ENCODE measurements at regions not wholly inside any gene's neighbourhood (a gene's known extent, or its start where the extent isn't known, plus 50 kb on each side); places are given as distances from the start of the nearest gene placed in this dataset.

DNA sequence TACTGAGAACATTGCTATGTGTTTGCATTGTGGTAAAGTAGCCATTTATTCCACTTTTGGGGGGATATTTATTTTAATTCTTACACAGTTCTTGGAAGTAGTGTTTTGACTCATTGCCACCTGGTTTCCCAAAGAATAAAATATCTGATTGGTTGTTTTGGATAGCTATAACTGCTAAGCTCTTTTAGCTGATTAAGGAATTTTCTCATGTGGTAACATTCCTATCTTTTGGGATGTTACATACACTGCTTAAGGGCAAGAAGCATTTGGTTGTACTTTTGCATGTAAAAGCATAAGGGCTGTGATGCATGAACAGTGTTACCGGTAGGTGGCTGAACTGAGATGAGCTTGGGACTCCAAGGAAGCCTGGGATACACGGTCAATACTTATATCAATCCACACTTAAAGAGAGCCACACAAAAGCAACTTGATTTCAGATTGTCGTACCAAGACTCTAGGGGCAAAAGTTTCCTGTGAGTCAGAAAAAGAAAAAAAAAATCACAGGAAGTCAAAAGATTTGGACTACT, 71.4 kb upstream of the PRKD1 start:
- TF ChIP-seq CTCF (IDR thresholded peaks at IDR 0.05; ENCODE audit: unreplicated experiment): no peak
- intact Hi-C loops (cut with micrococcal nuclease; ENCODE audit: unreplicated experiment): loop anchor here (10.0 kb wide), 1 partner anchor 446 kb away; no protein-coding TSS in a partner anchor
- Mint-ChIP-seq H3K27me3 (ENCODE audit: unreplicated experiment) (no peaks in the 10 kb centered on the region), H3K36me3 (ENCODE audit: insufficient read depth, unreplicated experiment) (no peaks in the 10 kb centered on the region), H3K27ac (ENCODE audit: unreplicated experiment) (no peak overlapping the region), H3K4me3 (ENCODE audit: low read depth, unreplicated experiment) (no peak overlapping the region), H3K4me1 (ENCODE audit: low read depth, unreplicated experiment) (no peaks in the 10 kb centered on the region), H3K9me3 (ENCODE audit: low read depth, unreplicated experiment) (no peaks in the 10 kb centered on the region)
- DNase-seq: no peak
- no TSS peak for BruUV-seq (replicated peaks)
- CTCF ChIA-PET: interaction anchor here (0.5 kb wide), 1 partner anchor 214 kb away, joined by 3 read pairs; no protein-coding TSS in a partner anchor

DNA sequence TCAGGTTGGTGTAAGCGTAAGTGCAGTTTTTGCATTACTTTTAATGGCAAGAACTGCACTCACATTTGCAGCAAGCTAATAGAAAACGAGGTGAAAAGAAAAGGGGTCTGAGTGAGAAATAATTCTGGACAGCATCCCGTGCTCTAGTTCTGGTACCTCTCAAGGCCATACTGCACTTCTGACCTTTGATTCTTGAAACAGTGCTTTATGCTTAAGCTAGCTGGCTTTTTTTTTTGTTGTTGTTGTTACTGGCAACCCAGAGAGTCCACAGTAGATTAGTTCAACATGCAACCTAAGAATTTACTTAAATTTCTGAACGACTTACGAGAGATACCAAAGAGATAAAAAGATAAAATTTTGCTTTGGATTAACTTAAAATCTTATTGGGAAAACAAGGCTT, 75.2 kb upstream of the PRKD1 start:
- CTCF ChIA-PET: no interaction called here
- no peak overlapping the region for H3K27ac Mint-ChIP-seq (ENCODE audit: unreplicated experiment)
- BruUV-seq (replicated peaks): no TSS peak

DNA sequence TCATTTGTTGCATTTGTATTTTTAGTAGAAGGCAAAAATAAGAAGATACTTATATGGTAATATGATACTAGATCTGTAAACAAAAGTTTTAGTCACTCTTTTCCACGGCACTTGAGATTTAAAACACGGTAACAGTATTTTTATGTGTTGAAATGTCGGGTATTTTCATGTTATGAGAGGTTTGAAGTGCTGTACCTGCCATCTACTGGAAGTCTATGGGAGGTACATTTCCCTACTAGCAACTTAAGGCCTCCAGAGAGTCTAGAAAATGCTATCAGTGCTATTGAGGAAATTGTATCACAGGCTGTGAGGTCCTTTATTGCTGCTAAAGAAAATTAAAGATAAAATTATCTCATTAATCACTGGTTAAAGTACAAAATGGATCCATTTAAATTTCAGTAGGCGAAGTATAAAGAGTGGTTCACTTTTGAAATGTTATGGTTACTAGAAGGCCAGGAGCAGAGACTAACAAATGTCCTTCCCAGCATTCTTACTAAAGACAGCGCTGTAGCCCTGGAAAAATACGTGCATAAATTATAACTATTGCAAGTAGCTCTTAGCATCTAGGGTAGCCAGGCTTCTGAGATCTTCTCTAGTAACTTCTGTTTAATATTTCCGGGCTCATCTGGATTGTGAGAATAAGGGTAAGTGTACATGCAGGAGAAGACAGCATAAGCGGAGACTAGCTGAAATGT, 77.6 kb upstream of the PRKD1 start:
- H3K4me3 Mint-ChIP-seq (ENCODE audit: low read depth, unreplicated experiment): no peak overlapping the region
- intact Hi-C loops (cut with micrococcal nuclease; ENCODE audit: unreplicated experiment): loop anchor here (1.0 to 2.0 kb wide), 3 partner anchors 210 to 456 kb away; no protein-coding TSS in a partner anchor
- no TSS peak for BruUV-seq (replicated peaks)
- no peaks in the 10 kb centered on the region for H3K36me3 Mint-ChIP-seq (ENCODE audit: insufficient read depth, unreplicated experiment)
- no peak overlapping the region for H3K27ac Mint-ChIP-seq (ENCODE audit: unreplicated experiment)
- no peaks in the 10 kb centered on the region for H3K4me1 Mint-ChIP-seq (ENCODE audit: low read depth, unreplicated experiment)
- no peaks in the 10 kb centered on the region for H3K9me3 Mint-ChIP-seq (ENCODE audit: low read depth, unreplicated experiment)
- CTCF ChIA-PET: no interaction called here
- peak; percentile 41 for TF ChIP-seq CTCF (IDR thresholded peaks at IDR 0.05; ENCODE audit: unreplicated experiment)
- H3K27me3 Mint-ChIP-seq (ENCODE audit: unreplicated experiment): no peaks in the 10 kb centered on the region
- peak; percentile 8 for DNase-seq

More for the DNA sequence above, 75.2 kb upstream of the PRKD1 start:
- H3K36me3 Mint-ChIP-seq (ENCODE audit: insufficient read depth, unreplicated experiment): no peaks in the 10 kb centered on the region
- intact Hi-C loops (cut with micrococcal nuclease; ENCODE audit: unreplicated experiment): no loop called here
- no peaks in the 10 kb centered on the region for H3K9me3 Mint-ChIP-seq (ENCODE audit: low read depth, unreplicated experiment)
- H3K4me1 Mint-ChIP-seq (ENCODE audit: low read depth, unreplicated experiment): no peaks in the 10 kb centered on the region
- no peaks in the 10 kb centered on the region for H3K27me3 Mint-ChIP-seq (ENCODE audit: unreplicated experiment)
- H3K4me3 Mint-ChIP-seq (ENCODE audit: low read depth, unreplicated experiment): no peak overlapping the region
- DNase-seq: no peak
- TF ChIP-seq CTCF (IDR thresholded peaks at IDR 0.05; ENCODE audit: unreplicated experiment): no peak

- no TSS peak for BruUV-seq (replicated peaks)
- no peak for TF ChIP-seq CTCF (IDR thresholded peaks at IDR 0.05; ENCODE audit: unreplicated experiment)
- Mint-ChIP-seq H3K27ac (ENCODE audit: unreplicated experiment) (no peak overlapping the region), H3K36me3 (ENCODE audit: insufficient read depth, unreplicated experiment) (no peaks in the 10 kb centered on the region), H3K4me1 (ENCODE audit: low read depth, unreplicated experiment) (no peaks in the 10 kb centered on the region), H3K9me3 (ENCODE audit: low read depth, unreplicated experiment) (no peaks in the 10 kb centered on the region), H3K4me3 (ENCODE audit: low read depth, unreplicated experiment) (no peak overlapping the region), H3K27me3 (ENCODE audit: unreplicated experiment) (no peaks in the 10 kb centered on the region)
- CTCF ChIA-PET: no interaction called here
- no peak for DNase-seq
- intact Hi-C loops (cut with micrococcal nuclease; ENCODE audit: unreplicated experiment): no loop called here
Measured at GRCh38 chr14:30006695-30007094, 79.0 kb upstream of the PRKD1 start.
